ENCODE measurements at regions not wholly inside any gene's neighbourhood (a gene's known extent, or its start where the extent isn't known, plus 50 kb on each side); places are given as distances from the start of the nearest gene placed in this dataset.
"Not testable (repeated sequence)": the region's sequence is repeated elsewhere in the genome, so short reads cannot be mapped to it uniquely, and the experiment has no call there.

DNA sequence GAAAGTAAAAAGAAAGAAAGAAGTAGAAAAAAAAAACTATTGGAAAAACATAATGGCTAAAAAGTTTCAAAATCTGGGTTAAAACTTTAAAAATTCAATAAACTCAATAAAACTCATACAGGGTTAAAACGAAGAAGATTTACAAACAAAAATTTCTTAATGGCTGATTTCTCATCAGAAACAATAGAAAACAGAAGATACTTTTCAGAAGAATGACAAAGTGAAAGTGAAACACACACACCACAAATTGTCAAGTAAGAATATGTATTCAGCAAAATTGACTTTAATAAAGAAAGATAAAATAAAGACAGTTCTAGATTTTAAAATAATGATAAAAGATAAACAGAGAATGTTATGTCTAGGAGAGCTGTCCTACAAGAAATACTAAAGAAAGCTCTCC is 618.9 kb upstream of the GJE1 start:
- no peak overlapping the region for H3K27ac ChIP-seq (ENCODE audit: low read depth, low read length, poor library complexity, severe bottlenecking)
- H3K9me3 ChIP-seq (ENCODE audit: low read depth, low read length, poor library complexity, severe bottlenecking), result no peaks in the 10 kb centered on the region
- H3K36me3 ChIP-seq (ENCODE audit: insufficient read depth, low read length, poor library complexity, severe bottlenecking), result no peaks in the 10 kb centered on the region
- no TSS peak for BruUV-seq (replicated peaks)
- TF ChIP-seq EZH2 (IDR thresholded peaks at IDR 0.05; ENCODE audit: borderline replicate concordance, low read depth, low read length, poor library complexity, severe bottlenecking) (no peak), CTCF (conservative IDR thresholded peaks at IDR 0.05; ENCODE audit: low read depth, low read length) (no peak)
- intact Hi-C loops (cut with micrococcal nuclease; ENCODE audit: unreplicated experiment), result no loop called here
- H3K4me3 ChIP-seq (ENCODE audit: low read depth, low read length, poor library complexity, severe bottlenecking), result no peak overlapping the region
- H3K4me1 ChIP-seq (ENCODE audit: insufficient read depth, low read length, poor library complexity, severe bottlenecking), result no peaks in the 10 kb centered on the region
- ChIA-PET CTCF (no interaction called here), POLR2A (ENCODE audit: low non-redundant PET) (no interaction called here)
- no peaks in the 10 kb centered on the region for H3K27me3 ChIP-seq (replicated peaks; ENCODE audit: insufficient read depth, low read depth, low read length, poor library complexity)
- no peak for DNase-seq (ENCODE audit: low spot score)

DNA sequence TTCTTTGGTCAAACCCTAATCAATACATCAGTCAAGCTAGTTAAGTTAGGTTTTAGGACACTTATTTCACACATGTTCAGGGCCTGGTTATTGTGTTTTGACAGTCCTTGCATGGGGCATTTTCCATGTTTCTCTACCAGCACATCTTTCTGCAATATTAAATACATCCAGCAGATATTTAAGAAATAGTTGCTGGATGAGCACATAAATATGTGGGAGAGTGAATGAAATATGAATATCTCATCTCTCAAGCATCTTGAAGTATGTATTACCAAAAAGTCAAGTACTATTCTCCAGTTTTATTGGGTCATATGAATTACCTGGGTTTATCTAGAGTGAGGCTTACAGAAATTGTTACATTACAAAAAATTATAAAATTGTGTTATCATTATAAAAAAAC is 621.9 kb upstream of the GJE1 start:
- Histone ChIP-seq H3K9me3 (ENCODE audit: low read depth, low read length, poor library complexity, severe bottlenecking) (peaks cover 8% of the 10 kb centered on the region), H3K4me3 (ENCODE audit: low read depth, low read length, poor library complexity, severe bottlenecking) (no peak overlapping the region), H3K27ac (ENCODE audit: low read depth, low read length, poor library complexity, severe bottlenecking) (no peak overlapping the region), H3K36me3 (ENCODE audit: insufficient read depth, low read length, poor library complexity, severe bottlenecking) (no peaks in the 10 kb centered on the region), H3K27me3 (replicated peaks; ENCODE audit: insufficient read depth, low read depth, low read length, poor library complexity) (no peaks in the 10 kb centered on the region), H3K4me1 (ENCODE audit: insufficient read depth, low read length, poor library complexity, severe bottlenecking) (no peaks in the 10 kb centered on the region)
- ChIA-PET CTCF (no interaction called here), POLR2A (ENCODE audit: low non-redundant PET) (no interaction called here)
- TF ChIP-seq EZH2 (IDR thresholded peaks at IDR 0.05; ENCODE audit: borderline replicate concordance, low read depth, low read length, poor library complexity, severe bottlenecking), result no peak
- intact Hi-C loops (cut with micrococcal nuclease; ENCODE audit: unreplicated experiment), result no loop called here
- no peak for DNase-seq (ENCODE audit: low spot score)
- BruUV-seq (replicated peaks), result no TSS peak

GRCh38 chr6:141506062-141506461 is 626.7 kb upstream of the GJE1 start:
- CTCF ChIA-PET; DNase-seq (ENCODE audit: low spot score); H3K4me1 ChIP-seq (ENCODE audit: insufficient read depth, low read length, poor library complexity, severe bottlenecking); H3K27me3 ChIP-seq (replicated peaks; ENCODE audit: insufficient read depth, low read depth, low read length, poor library complexity); H3K27ac ChIP-seq (ENCODE audit: low read depth, low read length, poor library complexity, severe bottlenecking); intact Hi-C loops (cut with micrococcal nuclease; ENCODE audit: unreplicated experiment); H3K4me3 ChIP-seq (ENCODE audit: low read depth, low read length, poor library complexity, severe bottlenecking); BruUV-seq (replicated peaks); POLR2A ChIA-PET (ENCODE audit: low non-redundant PET); H3K36me3 ChIP-seq (ENCODE audit: insufficient read depth, low read length, poor library complexity, severe bottlenecking): not testable (repeated sequence)
- peaks cover 13% of the 10 kb centered on the region for H3K9me3 ChIP-seq (ENCODE audit: low read depth, low read length, poor library complexity, severe bottlenecking)

- POLR2A ChIA-PET (ENCODE audit: low non-redundant PET); H3K27me3 ChIP-seq (replicated peaks; ENCODE audit: insufficient read depth, low read depth, low read length, poor library complexity); H3K4me1 ChIP-seq (ENCODE audit: insufficient read depth, low read length, poor library complexity, severe bottlenecking); BruUV-seq (replicated peaks); H3K4me3 ChIP-seq (ENCODE audit: low read depth, low read length, poor library complexity, severe bottlenecking); DNase-seq (ENCODE audit: low spot score); H3K27ac ChIP-seq (ENCODE audit: low read depth, low read length, poor library complexity, severe bottlenecking); CTCF ChIA-PET; intact Hi-C loops (cut with micrococcal nuclease; ENCODE audit: unreplicated experiment); H3K36me3 ChIP-seq (ENCODE audit: insufficient read depth, low read length, poor library complexity, severe bottlenecking): not testable (repeated sequence)
- H3K9me3 ChIP-seq (ENCODE audit: low read depth, low read length, poor library complexity, severe bottlenecking), result peaks cover 13% of the 10 kb centered on the region
These were observed 628.4 kb upstream of the GJE1 start for GRCh38 chr6:141504318-141504717.

DNA sequence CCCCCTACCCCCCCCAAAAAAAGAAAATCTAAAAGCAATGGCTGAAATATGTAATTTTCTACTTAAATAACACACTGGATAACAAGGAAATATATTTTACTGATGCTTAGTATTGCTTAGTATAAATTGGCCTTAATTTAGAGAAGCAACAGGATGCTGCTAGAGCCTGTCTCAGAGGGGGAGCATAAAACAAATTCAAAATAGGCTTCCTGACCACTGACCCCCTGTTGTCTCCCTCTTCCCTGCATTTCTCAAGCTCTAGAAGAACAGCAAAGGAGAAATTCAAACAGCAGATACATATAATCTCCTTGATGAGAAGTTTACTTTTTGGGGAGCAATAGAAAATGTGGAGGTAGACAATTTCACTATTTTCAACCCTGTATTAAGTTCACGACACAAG is 631.1 kb upstream of the GJE1 start:
- TF ChIP-seq CTCF (conservative IDR thresholded peaks at IDR 0.05; ENCODE audit: low read depth, low read length) (no peak), EZH2 (IDR thresholded peaks at IDR 0.05; ENCODE audit: borderline replicate concordance, low read depth, low read length, poor library complexity, severe bottlenecking) (no peak)
- BruUV-seq (replicated peaks), result no TSS peak
- intact Hi-C loops (cut with micrococcal nuclease; ENCODE audit: unreplicated experiment), result no loop called here
- H3K4me3 ChIP-seq (ENCODE audit: low read depth, low read length, poor library complexity, severe bottlenecking), result no peak overlapping the region
- ChIA-PET CTCF (no interaction called here), POLR2A (ENCODE audit: low non-redundant PET) (no interaction called here)
- peaks cover 4% of the 10 kb centered on the region for H3K36me3 ChIP-seq (ENCODE audit: insufficient read depth, low read length, poor library complexity, severe bottlenecking)
- H3K27ac ChIP-seq (ENCODE audit: low read depth, low read length, poor library complexity, severe bottlenecking), result no peak overlapping the region
- peaks cover 12% of the 10 kb centered on the region for H3K9me3 ChIP-seq (ENCODE audit: low read depth, low read length, poor library complexity, severe bottlenecking)
- peak; percentile 49 for DNase-seq (ENCODE audit: low spot score)
- H3K4me1 ChIP-seq (ENCODE audit: insufficient read depth, low read length, poor library complexity, severe bottlenecking), result no peaks in the 10 kb centered on the region
- H3K27me3 ChIP-seq (replicated peaks; ENCODE audit: insufficient read depth, low read depth, low read length, poor library complexity), result no peaks in the 10 kb centered on the region

All from A673 (cell line).